ENCODE measurements at regions not wholly inside any gene's neighbourhood (a gene's known extent, or its start where the extent isn't known, plus 50 kb on each side); places are given as distances from the start of the nearest gene placed in this dataset.

DNA sequence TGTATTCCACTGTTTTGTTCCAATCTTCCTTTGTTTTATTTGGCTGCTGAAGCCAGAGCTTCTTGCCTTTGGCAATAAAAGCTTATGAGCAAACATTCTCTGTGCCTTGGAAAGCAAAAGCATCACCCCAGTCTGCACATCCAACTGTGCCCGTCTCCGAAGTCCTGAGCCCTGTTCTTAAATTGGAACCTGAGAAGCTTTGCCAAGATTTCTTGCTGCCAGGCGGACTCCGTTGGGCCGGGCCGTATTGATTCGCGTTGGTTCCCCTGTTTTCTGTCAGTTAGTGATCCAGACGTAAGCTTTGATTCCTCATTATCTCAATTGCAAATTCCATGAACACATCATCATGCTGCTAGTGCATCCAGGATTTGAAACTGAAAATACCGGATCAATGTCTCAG, 793.0 kb downstream of the OLFM4 start:
- H3K27me3 ChIP-seq = no peaks in the 10 kb centered on the region
- TF ChIP-seq CTCF (IDR thresholded peaks at IDR 0.05; ENCODE audit: low read depth, low read length) = no peak
- H3K4me3 ChIP-seq = no peak overlapping the region
- H3K36me3 ChIP-seq = no peaks in the 10 kb centered on the region
- no peak for DNase-seq (ENCODE audit: low read depth in 1 of 2, low spot score in 1 of 2)
- no peaks in the 10 kb centered on the region for H3K4me1 ChIP-seq (ENCODE audit: low read depth)
- no peaks in the 10 kb centered on the region for H3K9me3 ChIP-seq (ENCODE audit: low read depth)
- no peak overlapping the region for H3K27ac ChIP-seq

- Histone ChIP-seq H3K36me3 (no peaks in the 10 kb centered on the region), H3K9me3 (ENCODE audit: low read depth) (no peaks in the 10 kb centered on the region), H3K4me3 (no peak overlapping the region), H3K27ac (no peak overlapping the region), H3K27me3 (no peaks in the 10 kb centered on the region), H3K4me1 (ENCODE audit: low read depth) (no peaks in the 10 kb centered on the region)
- TF ChIP-seq CTCF (IDR thresholded peaks at IDR 0.05; ENCODE audit: low read depth, low read length) = no peak
- no peak for DNase-seq (ENCODE audit: low read depth in 1 of 2, low spot score in 1 of 2)
These were observed 793.5 kb downstream of the OLFM4 start for GRCh38 chr13:53822136-53822535.

- Histone ChIP-seq H3K4me1 (ENCODE audit: low read depth) (no peaks in the 10 kb centered on the region), H3K9me3 (ENCODE audit: low read depth) (no peaks in the 10 kb centered on the region), H3K36me3 (no peaks in the 10 kb centered on the region), H3K27me3 (no peaks in the 10 kb centered on the region), H3K4me3 (no peak overlapping the region), H3K27ac (no peak overlapping the region)
- TF ChIP-seq CTCF (IDR thresholded peaks at IDR 0.05; ENCODE audit: low read depth, low read length) = no peak
- DNase-seq (ENCODE audit: low read depth in 1 of 2, low spot score in 1 of 2) = no peak
These were observed 810.8 kb downstream of the OLFM4 start for GRCh38 chr13:53839461-53839860.

DNA sequence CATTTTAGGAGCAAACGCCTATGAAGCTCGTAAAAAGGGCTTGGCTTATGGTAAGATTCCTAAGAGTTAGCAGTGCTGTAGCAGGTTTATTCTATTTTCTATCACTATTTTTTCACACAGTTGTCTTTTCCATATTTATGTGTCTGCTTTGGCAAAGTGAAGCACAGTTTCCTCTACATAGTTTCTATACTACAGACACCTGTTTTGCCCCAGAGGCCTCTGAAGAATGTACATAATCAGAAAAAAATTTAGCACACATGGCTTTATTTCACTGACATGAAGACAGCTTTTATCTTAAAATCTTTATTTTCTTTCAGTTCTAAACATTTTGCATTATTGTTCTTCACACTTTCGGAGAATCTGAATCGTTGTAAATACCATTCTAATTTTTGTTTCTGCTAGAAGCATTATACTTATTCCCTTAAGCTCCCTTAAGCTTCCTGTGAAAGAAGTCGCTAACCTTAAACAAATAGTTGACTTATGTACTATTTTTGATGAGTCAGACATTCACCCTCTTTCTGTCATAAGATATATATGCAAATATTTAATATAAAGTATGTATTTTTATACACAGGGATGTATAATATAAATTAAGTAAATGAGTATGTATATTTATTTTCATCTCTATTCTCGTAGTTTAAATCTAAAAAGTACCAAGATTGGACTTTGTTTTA, 816.0 kb downstream of the OLFM4 start:
- no peaks in the 10 kb centered on the region for H3K27me3 ChIP-seq
- DNase-seq (ENCODE audit: low read depth in 1 of 2, low spot score in 1 of 2) = peak in 1 of 2 donors; percentile 4
- H3K4me3 ChIP-seq = no peak overlapping the region
- no peaks in the 10 kb centered on the region for H3K36me3 ChIP-seq
- TF ChIP-seq CTCF (IDR thresholded peaks at IDR 0.05; ENCODE audit: low read depth, low read length) = no peak
- H3K27ac ChIP-seq = no peak overlapping the region
- no peaks in the 10 kb centered on the region for H3K4me1 ChIP-seq (ENCODE audit: low read depth)
- H3K9me3 ChIP-seq (ENCODE audit: low read depth) = no peaks in the 10 kb centered on the region

GRCh38 chr13:53847502-53847901, 818.9 kb downstream of the OLFM4 start:
- Histone ChIP-seq H3K36me3 (no peaks in the 10 kb centered on the region), H3K4me1 (ENCODE audit: low read depth) (no peaks in the 10 kb centered on the region), H3K9me3 (ENCODE audit: low read depth) (no peaks in the 10 kb centered on the region), H3K27ac (no peak overlapping the region), H3K4me3 (no peak overlapping the region), H3K27me3 (no peaks in the 10 kb centered on the region)
- DNase-seq (ENCODE audit: low read depth in 1 of 2, low spot score in 1 of 2) = no peak
- TF ChIP-seq CTCF (IDR thresholded peaks at IDR 0.05; ENCODE audit: low read depth, low read length) = no peak
